ENCODE measurements at regions not wholly inside any gene's neighbourhood (a gene's known extent, or its start where the extent isn't known, plus 50 kb on each side); places are given as distances from the start of the nearest gene placed in this dataset.
"Not testable (repeated sequence)": the region's sequence is repeated elsewhere in the genome, so short reads cannot be mapped to it uniquely, and the experiment has no call there.

DNA sequence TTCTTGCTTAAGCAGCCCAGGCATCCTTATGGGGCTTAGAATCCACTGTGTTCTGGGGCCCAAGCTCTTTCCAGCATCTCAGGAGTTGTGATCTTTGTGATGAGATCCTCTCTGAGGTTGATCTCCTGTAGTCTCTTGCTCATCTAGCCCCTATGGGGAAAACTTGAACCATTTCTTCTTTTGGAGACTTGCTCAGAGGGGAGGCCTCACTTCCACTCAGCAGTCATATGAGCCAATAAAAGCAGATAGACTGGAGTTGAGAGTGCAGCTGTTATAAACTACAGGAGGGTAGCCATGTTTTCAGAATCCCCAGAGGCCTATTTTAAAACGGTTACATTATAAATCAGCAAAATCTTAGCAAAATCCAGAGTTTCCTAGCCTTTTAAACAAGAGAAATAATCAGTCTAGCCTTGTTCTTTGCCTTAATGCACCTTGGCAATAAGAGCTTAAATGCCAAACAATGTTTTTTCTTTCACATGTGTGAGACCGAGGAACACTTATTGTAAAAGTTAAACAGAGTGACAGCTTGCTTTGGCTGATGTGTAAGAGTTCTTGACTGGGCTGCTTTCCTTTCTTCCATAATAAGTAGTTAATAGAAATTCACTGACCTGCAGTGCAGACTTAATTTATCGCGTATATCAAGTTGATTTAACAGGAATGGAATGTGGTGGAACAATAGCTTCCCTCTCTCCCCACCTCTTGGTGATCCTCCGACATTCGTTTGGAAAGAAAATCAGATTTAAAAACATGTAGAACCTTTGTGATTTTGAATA lies 168.3 kb downstream of the NEDD1 start:
- no peak for DNase-seq (ENCODE audit: low spot score)
- TF ChIP-seq, protein P1, sequence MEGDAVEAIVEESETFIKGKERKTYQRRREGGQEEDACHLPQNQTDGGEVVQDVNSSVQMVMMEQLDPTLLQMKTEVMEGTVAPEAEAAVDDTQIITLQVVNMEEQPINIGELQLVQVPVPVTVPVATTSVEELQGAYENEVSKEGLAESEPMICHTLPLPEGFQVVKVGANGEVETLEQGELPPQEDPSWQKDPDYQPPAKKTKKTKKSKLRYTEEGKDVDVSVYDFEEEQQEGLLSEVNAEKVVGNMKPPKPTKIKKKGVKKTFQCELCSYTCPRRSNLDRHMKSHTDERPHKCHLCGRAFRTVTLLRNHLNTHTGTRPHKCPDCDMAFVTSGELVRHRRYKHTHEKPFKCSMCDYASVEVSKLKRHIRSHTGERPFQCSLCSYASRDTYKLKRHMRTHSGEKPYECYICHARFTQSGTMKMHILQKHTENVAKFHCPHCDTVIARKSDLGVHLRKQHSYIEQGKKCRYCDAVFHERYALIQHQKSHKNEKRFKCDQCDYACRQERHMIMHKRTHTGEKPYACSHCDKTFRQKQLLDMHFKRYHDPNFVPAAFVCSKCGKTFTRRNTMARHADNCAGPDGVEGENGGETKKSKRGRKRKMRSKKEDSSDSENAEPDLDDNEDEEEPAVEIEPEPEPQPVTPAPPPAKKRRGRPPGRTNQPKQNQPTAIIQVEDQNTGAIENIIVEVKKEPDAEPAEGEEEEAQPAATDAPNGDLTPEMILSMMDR (IDR thresholded peaks at IDR 0.05; ENCODE audit: extremely low read depth, insufficient read depth, missing control alignments), result no peak
- in situ Hi-C loops (cut with MboI; ENCODE audit: low pct_unique_long_range_greater_than_20kb, low sequenced_read_pairs, unreplicated experiment), result no loop called here

DNA sequence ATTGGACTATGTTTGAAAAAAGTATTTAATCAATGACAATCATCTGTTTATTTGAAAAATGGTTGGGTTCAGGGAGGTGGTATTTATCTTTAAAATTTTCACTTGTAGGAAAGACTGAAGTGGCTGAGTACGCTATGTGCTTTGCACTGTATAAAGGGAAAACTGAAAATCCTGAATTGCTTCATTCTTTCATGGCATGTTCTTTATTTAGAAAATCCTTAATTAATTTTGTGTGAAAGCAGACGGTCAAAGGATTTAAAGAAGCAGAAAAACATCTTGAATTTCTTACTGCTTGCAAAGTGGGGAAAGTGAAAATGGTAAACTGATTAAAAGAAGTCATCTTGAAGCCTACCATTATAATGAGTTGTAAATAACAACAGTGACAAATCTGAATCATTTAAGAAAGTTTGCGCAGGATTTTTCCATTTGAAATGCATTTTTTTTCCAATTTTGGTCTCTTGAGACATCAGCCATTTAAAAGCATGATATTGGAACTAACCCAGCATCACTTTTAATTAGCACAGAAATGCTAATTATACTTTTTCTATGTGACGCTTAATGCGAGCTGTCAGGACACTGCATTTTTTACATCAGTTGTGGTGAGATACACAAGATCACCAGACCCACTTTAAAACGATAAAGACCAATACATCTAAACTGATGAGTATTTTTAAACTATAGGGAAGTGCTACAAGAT lies 169.0 kb downstream of the NEDD1 start:
- TF ChIP-seq, protein P1 (IDR thresholded peaks at IDR 0.05; ENCODE audit: extremely low read depth, insufficient read depth, missing control alignments), result no peak
- in situ Hi-C loops (cut with MboI; ENCODE audit: low pct_unique_long_range_greater_than_20kb, low sequenced_read_pairs, unreplicated experiment), result no loop called here
- no peak for DNase-seq (ENCODE audit: low spot score)

DNA sequence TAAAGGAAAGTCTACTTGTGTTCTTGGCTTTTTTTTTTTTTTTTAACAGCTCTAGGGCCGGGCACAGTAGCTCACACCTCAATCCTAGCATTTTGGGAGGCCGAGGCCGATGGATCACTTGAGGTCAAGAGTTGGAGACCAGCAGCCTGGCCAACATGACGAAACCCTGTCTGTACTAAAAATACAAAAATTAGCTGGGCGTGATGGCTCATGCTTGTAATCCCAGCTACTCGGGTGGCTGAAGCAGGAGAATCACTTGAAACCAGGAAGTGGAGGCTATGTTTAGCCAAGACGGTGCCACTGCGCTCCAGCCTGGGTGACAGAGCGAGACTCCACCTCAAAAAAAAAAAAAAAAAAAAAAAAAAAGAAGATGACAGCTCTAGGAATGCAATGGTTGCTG lies 169.9 kb downstream of the NEDD1 start:
- in situ Hi-C loops (cut with MboI; ENCODE audit: low pct_unique_long_range_greater_than_20kb, low sequenced_read_pairs, unreplicated experiment); DNase-seq (ENCODE audit: low spot score): not testable (repeated sequence)

DNA sequence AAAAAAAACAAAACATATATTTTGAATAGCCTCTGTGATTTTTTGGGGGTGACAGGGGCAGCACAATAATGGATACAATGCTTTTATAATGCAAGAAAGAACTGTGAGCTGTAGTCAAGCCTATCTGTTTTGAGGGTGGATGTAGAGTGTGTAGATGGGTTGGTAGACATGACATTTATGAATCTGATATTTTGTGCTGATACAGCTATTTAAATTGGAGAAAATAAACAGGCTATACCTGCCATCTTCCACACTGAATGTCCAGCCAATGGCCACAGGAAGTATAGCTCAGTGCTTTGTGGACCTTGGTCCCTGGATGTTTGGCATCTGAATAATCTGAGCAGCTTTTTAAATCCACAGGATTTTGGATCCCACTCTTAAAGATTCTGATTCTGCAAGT lies 175.0 kb downstream of the NEDD1 start:
- TF ChIP-seq, protein P1 (IDR thresholded peaks at IDR 0.05; ENCODE audit: extremely low read depth, insufficient read depth, missing control alignments), result no peak
- no peak for DNase-seq (ENCODE audit: low spot score)
- in situ Hi-C loops (cut with MboI; ENCODE audit: low pct_unique_long_range_greater_than_20kb, low sequenced_read_pairs, unreplicated experiment), result no loop called here

DNA sequence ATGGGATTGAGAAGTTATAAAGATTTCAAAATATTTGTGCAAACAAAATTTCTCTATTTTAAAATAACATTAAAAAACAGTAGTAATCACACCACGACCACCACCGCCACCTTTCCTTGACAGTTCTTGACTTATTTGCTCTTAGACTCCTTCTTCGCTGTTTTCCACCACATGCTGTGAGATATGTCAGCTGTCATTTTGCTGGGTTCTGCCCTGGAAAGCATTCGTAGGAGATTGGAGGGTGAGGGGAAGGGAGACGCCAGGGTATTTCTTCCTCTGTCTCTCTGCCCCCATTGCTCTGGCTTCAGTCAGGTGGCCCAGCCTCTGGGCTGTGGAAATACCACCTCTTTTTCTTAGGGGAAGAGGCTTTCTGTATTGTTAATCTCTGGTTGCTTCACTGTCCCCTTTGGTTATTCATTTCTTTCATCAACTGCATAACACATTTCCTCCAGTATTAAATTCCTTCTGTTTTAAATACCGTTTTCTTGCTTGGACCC lies 186.2 kb downstream of the NEDD1 start:
- in situ Hi-C loops (cut with MboI; ENCODE audit: low pct_unique_long_range_greater_than_20kb, low sequenced_read_pairs, unreplicated experiment), result no loop called here
- DNase-seq (ENCODE audit: low spot score), result no peak
- TF ChIP-seq, protein P1 (IDR thresholded peaks at IDR 0.05; ENCODE audit: extremely low read depth, insufficient read depth, missing control alignments), result no peak

DNA sequence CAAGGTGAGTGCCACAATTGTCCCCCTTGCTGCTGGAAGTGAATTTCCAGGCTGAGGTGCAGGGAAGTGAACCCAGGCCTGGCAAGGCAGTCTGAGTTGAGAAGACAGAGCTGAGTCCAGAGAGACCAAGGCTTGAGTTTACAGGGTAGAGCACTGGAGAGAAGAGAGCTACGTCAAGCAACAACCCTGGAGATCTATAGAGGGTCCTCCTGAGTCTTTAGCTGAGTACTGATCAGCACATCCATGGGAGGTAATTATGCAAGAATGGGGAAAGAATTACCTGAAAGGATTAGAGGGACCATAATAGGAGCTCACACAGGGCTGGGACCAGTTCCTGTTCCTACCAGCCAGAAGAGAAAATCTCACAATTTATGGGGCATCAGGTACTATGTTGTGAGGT lies 190.7 kb downstream of the NEDD1 start:
- TF ChIP-seq, protein P1 (IDR thresholded peaks at IDR 0.05; ENCODE audit: extremely low read depth, insufficient read depth, missing control alignments), result no peak
- DNase-seq (ENCODE audit: low spot score), result no peak
- in situ Hi-C loops (cut with MboI; ENCODE audit: low pct_unique_long_range_greater_than_20kb, low sequenced_read_pairs, unreplicated experiment), result no loop called here

DNA sequence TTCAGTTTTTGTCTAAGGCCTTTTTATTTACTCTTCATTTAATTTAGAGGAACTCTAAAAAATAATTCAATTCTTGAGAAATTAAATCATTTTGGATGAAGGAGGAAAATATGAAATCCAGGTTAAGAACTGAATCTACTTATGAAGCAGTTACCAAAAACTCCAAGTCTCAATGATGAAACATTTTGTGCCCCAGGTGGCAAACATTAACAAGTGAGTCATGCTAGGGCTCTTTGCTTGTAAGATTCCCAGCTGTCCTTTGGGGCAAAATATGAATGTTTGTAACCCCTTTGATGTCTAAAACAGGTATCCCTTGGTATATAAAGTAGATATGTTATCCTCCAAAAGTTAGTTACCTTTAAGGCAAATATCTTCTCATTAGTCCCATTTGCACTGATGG lies 202.4 kb downstream of the NEDD1 start:
- in situ Hi-C loops (cut with MboI; ENCODE audit: low pct_unique_long_range_greater_than_20kb, low sequenced_read_pairs, unreplicated experiment), result no loop called here
- TF ChIP-seq, protein P1 (IDR thresholded peaks at IDR 0.05; ENCODE audit: extremely low read depth, insufficient read depth, missing control alignments), result no peak
- DNase-seq (ENCODE audit: low spot score), result no peak
